Kidney epithelial cell (primary cell): ENCODE measurements at regions not wholly inside any gene's neighbourhood (a gene's known extent, or its start where the extent isn't known, plus 50 kb on each side); places are given as distances from the start of the nearest gene placed in this dataset.
A peak's percentile ranks its signal among the peaks of the same experiment; 100 is the strongest.

Experiments
- DNase-seq: peaks from one replicate; pipeline ENCODE4 v3.0.0-alpha.2; 2010; ENCODE audit warnings: low read depth
- H3K27me3 ChIP-seq: 2 replicates; pipeline ENCODE4 v1.6.0; 2011; ENCODE audit warnings: low read length; ENCODE audit not compliant: control insufficient read depth, insufficient read depth
- H3K36me3 ChIP-seq: 2 replicates; pipeline ENCODE4 v1.5.1; 2011; ENCODE audit warnings: low read length; ENCODE audit not compliant: control insufficient read depth, insufficient read depth
- H3K4me3 ChIP-seq: 2 replicates; pipeline ENCODE4 v1.5.1; 2011; ENCODE audit warnings: low read depth, mild to moderate bottlenecking, control low read depth, low read length
- TF ChIP-seq, protein P1 (sequence below): IDR thresholded peaks from 2 replicates; pipeline ENCODE4 v1.5.1; 2011; ENCODE audit warnings: mild to moderate bottlenecking, moderate library complexity, low read length, control low read depth, inconsistent platforms; ENCODE audit not compliant: insufficient read depth, poor library complexity, severe bottlenecking

DNA sequence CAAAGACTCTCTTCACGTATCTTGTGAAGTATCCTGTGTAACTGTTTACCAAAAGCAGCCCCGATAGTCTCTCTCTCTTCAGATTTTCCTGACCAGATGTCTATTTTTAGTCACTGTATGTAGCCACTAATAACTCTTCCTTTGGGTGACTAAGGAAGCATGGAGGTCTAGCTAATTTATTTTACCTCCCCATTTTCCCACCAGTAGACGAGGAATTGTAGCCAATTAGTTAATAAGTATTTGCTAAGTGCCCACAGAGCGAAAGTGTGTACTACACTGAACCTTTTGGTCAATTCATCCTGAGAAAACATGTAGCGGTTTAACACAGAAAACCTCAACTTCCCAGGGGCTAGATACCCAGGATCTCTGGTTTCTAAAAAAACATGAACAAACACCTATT, 180.6 kb downstream of the TBX18 start:
- H3K4me3 ChIP-seq = no peak overlapping the region
- no peaks in the 10 kb centered on the region for H3K36me3 ChIP-seq
- TF ChIP-seq, protein P1, sequence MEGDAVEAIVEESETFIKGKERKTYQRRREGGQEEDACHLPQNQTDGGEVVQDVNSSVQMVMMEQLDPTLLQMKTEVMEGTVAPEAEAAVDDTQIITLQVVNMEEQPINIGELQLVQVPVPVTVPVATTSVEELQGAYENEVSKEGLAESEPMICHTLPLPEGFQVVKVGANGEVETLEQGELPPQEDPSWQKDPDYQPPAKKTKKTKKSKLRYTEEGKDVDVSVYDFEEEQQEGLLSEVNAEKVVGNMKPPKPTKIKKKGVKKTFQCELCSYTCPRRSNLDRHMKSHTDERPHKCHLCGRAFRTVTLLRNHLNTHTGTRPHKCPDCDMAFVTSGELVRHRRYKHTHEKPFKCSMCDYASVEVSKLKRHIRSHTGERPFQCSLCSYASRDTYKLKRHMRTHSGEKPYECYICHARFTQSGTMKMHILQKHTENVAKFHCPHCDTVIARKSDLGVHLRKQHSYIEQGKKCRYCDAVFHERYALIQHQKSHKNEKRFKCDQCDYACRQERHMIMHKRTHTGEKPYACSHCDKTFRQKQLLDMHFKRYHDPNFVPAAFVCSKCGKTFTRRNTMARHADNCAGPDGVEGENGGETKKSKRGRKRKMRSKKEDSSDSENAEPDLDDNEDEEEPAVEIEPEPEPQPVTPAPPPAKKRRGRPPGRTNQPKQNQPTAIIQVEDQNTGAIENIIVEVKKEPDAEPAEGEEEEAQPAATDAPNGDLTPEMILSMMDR = no peak
- H3K27me3 ChIP-seq = no peaks in the 10 kb centered on the region
- DNase-seq = peak; percentile 79

DNA sequence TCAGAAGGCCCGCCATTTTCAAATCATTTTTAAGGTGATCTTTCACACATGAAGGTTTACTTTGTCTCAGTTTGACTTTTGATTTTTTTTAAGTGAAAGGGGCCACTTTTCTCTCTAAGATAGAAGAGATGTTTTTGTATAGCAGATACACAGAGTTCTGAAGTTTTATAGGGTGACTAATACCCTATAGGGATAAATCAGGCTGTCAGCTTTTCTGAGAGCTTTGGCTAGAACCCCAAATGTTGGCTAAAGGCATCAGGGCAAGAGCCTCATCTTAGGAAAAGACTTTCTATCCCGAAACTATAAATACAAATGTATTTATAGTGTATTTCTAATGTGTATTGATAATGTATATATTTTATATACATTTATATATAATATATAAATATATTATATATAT, 181.4 kb downstream of the TBX18 start:
- no peaks in the 10 kb centered on the region for H3K36me3 ChIP-seq
- no peak overlapping the region for H3K4me3 ChIP-seq
- no peaks in the 10 kb centered on the region for H3K27me3 ChIP-seq
- no peak for DNase-seq
- TF ChIP-seq, protein P1 = no peak

DNA sequence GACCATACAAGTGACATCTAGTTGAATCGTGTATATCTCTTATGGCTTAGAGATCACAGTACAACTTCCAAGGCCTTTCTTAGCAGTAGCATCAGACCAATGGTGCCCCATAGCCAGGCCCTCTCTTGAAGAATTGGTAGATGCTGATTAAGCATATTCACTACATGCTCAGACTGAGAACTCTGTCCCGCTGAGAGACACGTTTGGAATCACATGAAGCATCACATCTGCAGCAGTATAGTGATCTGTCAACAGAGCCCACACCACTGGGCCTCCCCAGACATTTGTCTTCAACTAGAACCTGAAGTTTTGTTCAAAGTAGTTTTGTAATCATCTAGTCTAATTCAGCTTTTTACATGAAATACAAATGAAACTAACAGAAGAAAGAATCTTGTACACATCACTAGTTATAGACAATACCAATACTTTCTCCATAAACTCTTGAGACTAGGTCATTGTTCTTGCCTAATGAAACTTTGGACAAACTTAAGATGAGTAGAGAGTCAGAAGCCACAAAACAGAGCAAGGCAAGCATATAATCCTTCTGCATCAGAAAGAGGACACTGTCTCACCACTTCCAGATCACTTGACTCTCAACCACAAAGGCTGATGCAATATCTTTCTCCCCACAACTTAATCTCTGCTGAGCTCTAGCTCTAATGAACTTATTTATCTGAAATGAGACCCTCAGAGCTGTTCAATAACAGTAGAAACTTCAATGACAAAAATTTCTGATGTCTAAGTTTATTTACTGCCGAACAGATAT, 182.7 kb downstream of the TBX18 start:
- no peak overlapping the region for H3K4me3 ChIP-seq
- TF ChIP-seq, protein P1 = no peak
- H3K36me3 ChIP-seq = no peaks in the 10 kb centered on the region
- H3K27me3 ChIP-seq = no peaks in the 10 kb centered on the region
- peak; percentile 72 for DNase-seq

DNA sequence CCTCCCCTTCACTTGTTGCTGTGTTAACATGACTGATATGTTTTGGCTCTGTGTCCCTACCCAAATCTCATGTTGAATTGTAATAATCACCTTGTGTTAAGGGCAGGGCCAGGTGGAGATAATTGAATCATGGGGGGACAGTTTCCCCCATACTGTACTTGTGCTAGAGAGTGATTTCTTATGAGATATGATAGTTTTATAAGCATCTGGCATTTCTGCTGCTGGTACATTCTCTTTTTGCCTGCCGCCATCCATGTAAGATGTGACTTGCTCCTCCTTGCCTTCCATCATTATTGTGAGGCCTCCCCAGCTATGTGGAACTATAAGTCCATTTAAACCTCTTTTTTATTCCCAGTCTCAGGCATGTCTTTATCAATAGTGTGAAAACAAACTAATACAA, 185.0 kb downstream of the TBX18 start:
- no peak for DNase-seq
- H3K36me3 ChIP-seq = no peaks in the 10 kb centered on the region
- no peak overlapping the region for H3K4me3 ChIP-seq
- TF ChIP-seq, protein P1 = no peak
- no peaks in the 10 kb centered on the region for H3K27me3 ChIP-seq

DNA sequence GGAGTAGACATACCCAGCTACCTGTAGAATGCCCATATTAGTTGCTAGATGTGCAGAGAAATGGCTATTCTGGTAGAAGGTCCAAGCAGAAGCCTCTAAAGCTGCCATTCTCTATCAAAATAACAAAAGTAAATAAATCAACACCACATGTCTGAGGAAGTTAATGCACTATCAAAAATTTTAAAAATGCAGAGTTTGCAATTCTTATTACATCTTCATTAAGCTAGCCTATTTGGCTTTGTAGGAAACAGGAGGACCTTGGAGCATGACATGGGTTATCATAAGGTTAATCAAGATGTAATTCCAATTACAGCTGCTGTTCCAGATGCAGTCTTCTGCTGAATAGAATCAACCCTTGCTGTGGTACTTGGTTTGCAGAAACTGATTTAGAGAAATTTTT, 188.4 kb downstream of the TBX18 start:
- no peaks in the 10 kb centered on the region for H3K36me3 ChIP-seq
- TF ChIP-seq, protein P1 = no peak
- no peak for DNase-seq
- no peaks in the 10 kb centered on the region for H3K27me3 ChIP-seq
- no peak overlapping the region for H3K4me3 ChIP-seq

DNA sequence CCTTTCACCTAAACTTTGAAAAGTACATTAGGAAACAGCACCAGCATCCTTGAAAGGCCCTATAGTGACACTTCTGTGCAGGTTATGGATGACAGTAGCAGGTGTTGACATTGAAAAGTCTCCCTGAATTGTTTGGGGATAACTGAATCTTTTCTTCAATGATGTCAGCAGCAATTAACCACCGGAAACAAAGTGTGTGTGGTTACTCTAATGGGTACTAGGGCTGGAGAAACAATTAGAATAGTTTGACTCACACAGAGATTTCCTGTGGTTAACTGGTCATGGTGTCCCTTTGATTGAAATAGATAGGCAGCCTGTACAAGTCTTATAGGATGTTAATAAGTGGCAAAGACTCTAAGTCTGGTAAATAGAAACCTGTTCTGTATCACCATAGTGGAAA, 189.1 kb downstream of the TBX18 start:
- Histone ChIP-seq H3K27me3 (no peaks in the 10 kb centered on the region), H3K4me3 (no peak overlapping the region), H3K36me3 (no peaks in the 10 kb centered on the region)
- TF ChIP-seq, protein P1 = no peak
- peak; percentile 81 for DNase-seq
